Dedifferentiated amniotic fluid mesenchymal stem cell (primary cell): ENCODE measurements at regions not wholly inside any gene's neighbourhood (a gene's known extent, or its start where the extent isn't known, plus 50 kb on each side); places are given as distances from the start of the nearest gene placed in this dataset.

Experiments
- DNase-seq: peaks from one replicate; pipeline ENCODE4 v3.0.0-alpha.2; 2016; ENCODE audit errors: extremely low spot score

DNA sequence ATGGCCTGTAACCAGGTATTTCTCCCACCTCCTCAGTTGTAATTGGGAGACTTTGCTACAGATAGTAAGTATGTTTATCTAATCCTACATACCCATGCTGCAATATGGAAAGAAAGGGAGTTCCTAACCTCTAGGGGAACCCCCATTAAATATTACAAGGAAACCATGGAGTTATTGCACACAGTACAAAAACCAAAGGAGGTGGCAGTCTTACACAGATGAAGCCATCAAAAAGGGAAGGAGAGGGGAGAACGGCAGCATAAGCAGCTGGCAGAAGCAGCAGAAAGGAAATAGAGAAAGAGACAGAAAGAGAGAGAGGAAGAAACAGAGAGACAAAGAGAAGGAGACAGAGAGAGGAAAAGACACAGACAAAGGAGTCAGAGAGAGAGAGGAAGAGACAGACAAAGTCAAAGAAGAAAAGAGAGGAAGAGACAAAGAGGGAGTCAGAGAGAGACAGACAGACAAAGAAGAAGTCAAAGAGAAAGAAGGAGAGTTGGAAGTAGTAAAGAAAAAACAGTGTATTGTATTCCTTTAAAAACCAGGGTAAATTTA is 142.9 kb downstream of the FASLG start:
- DNase-seq, result no peak

DNA sequence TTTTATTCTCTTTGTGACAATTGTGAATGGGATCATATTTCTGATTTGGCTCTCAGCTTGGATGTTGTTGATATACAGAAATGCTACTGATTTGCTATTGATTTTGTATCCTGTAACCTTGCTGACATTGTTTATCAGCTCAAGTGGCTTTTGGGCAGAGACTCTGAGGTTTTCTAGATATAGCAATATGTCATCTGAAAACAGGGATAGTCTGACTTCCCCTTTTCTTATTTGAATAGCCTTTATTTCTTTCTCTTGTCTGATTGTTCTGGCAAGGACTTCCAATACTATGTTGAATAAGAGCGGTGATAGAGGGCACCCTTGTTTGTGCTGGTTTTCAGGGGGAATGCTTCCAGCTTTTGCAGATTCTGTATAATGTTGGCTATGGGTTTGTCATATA is 150.8 kb downstream of the FASLG start:
- no peak for DNase-seq

- no peak for DNase-seq
These were observed 151.7 kb downstream of the FASLG start for GRCh38 chr1:172810480-172811175.

- no peak for DNase-seq
These were observed 152.8 kb downstream of the FASLG start for GRCh38 chr1:172811694-172812093.

DNA sequence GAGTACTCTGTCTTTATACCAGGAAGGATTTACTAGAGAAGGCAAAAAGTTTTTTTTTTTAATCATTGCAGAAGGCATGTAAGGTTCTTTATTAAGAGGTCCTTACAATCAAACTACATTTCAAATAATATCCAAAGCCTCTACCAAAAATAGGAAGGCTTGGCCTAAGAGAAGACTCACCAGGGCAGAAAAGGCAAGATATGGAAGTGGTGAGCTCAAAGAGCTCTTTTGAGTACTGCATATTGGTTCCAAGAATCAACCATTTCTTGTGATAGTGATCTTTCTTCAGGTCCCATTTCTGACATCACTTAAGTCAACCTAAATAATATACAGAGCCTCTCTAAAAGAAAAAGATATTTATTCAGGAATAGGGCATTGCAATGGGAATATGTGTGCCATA is 153.2 kb downstream of the FASLG start:
- DNase-seq, result no peak

DNA sequence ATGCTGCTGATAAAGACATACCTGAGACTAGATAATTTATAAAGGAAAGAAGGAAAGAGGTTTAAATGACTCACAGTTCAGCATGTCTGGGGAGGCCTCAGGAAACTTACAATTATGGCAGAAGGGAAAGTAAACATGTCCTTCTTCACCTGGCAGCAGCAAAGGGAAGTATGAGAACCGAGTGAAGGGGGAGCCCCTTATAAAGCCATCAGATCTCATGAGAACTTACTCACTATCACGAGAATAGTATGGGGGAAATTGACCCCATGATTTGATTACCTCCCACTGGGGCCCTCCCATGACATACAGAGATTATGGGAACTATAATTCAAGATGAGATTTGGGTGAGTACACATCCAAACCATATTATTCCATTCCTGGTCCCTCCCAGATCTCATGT is 154.4 kb downstream of the FASLG start:
- no peak for DNase-seq

DNA sequence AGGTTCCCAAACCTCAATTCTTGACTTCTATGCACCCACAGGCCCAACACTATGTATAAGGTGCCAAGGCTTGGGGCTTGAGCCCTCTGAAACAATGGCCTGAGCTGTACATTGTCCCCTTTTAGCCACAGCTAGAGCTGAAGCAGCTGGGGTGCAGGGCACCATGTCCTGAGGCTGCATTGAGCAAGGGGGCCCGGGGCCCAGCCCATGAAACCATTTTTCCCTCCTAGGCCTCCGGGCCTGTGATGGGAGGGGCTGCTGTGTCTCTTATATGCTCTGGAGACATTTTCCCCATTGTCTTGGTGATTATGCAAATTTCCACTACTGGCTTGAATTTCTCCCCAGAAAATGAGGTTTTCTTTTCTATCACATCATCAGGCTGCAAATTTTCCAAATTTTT is 155.5 kb downstream of the FASLG start:
- DNase-seq, result no peak

DNA sequence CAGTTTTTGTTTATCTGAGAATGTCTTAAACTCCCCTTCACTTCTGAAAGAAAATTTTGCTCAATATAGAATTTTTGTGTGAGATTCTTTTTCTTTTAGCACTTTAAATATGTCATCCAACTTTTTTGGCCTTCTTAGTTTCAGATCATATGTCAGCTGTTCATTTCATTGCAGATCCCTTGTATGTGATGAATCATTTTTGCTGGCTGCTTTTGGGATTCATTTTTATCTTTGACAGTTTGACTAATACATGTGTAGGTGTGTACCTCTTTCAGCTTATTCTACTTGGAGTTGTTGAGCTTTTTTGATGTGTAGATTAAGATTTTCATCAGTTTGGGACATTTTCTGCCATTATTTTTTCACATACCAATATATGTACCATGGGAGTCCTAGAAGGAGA is 156.8 kb downstream of the FASLG start:
- DNase-seq, result no peak

DNA sequence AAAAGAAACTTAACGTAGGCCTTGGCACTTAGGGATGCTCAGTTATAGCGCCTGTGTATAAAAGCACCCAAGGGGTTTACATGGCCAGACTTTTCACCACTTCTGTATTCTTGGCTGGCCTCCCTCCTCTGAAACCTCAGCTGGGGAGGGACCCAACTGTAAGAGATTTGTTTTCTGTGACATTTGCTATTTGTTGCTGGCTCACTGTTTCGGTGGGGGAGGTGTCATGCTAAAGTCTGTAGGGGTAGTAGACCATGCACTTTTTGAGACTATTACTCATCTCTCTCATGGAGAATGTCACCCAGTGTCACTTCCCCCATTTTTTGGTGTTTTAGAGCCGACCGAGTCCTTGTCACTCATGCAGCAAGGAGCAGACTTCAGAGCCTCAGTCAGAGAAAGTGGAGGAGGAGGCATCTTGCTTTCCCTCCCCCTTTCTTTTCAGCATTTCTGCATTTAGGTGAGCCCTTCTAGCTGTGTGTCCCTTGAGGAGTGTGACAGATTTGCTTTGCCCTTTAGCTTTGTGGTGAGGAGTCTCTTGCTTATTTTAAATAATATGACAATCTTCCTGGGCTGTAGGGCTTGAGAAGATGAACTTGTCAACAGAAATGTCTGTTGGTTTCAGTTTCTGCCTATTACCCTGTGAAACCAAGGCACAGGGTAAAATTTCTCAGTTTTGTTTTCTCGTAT is 160.1 kb downstream of the FASLG start:
- DNase-seq, result no peak

DNA sequence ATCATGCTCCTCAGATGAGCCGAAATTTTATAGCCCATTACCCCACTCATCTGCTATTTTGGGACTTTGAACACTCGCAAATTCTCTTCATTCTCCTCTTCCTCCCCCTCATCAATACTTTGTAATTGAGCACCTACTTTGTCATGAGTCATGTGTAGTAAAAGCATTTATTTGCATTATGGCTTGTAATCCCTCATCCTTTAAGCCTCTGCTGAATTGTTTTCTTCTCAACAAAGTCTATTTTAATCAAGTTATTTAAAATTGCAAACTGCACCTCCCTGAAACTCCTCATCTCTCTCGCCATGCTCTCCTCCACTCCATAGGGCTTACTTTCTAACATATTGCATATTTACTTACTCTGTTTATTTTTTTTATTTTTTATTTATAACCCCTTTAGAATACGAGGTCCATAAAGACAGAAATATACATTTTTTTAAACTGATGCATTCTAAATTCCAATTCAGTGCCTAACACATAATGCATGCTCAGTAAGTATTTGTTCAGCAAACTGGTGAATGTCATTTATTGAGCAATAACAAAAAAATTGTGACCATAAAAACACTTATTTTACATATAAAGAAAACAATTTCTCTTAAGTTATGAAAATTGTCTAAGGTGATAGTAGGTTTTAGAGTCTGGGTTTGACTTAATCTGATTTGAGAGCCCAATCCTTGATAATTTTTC is 161.7 kb downstream of the FASLG start:
- no peak for DNase-seq

GRCh38 chr1:172821609-172822274 is 162.8 kb downstream of the FASLG start:
- DNase-seq, result peak; percentile 31

GRCh38 chr1:172822886-172823285 is 164.0 kb downstream of the FASLG start:
- no peak for DNase-seq

- no peak for DNase-seq
These were observed 164.6 kb downstream of the FASLG start for GRCh38 chr1:172823534-172823933.

GRCh38 chr1:172824209-172824608 is 165.3 kb downstream of the FASLG start:
- no peak for DNase-seq

GRCh38 chr1:172826096-172826741 is 167.3 kb downstream of the FASLG start:
- DNase-seq, result peak; percentile 93

- DNase-seq, result no peak
These were observed 168.4 kb downstream of the FASLG start for GRCh38 chr1:172827301-172827700.

DNA sequence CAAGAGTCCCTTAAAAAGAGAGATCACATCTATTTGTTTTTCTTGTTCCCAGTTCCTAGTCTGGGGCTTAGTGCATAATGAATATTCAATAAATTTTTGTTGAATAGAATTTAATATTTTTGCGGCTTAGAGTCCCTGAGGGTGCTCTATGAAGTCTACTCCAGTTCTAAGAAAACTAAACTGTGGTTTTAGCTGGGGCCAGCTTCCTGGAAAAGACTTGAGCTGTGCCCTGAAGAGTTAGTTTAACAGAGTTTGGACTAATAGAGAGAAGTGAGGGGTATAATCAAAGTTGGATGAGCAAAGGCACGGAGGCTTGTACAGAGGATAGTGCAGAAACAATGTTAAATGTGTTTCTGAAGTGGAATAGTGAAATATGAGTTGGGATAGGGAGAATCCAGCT is 168.9 kb downstream of the FASLG start:
- no peak for DNase-seq

DNA sequence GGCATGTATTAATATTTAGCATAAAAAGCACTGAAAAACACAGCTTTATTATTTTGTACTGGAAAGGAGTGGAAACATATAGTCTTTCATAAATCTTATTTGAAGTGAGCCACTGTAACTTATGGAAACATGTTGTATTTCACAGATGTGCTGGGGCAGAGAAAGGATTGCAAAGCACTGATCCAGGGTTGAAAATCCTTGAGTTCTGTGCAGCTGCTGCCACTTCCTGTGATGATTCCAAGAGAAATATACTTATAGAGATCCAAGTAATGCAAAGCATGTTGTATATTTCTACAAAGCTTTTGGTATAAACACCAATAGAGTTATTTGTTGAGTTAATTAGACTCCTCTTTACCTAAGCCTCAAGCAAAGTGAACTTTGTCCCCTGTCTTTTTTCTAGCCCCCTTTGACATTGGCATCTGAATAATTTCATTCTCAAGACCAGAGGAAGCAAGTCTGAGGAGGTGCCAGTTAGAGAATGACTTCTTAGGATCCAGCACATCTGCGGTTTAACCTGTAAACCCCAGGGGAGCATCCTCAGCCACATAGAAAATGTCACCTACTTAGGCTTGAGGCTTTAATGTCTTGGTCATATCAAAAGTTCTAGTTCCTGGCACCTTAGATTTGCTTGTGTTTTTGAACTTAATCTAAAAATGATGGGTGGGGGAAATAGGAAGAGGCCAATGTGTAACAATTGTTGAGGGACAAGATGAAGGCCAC is 173.3 kb downstream of the FASLG start:
- DNase-seq, result no peak

DNA sequence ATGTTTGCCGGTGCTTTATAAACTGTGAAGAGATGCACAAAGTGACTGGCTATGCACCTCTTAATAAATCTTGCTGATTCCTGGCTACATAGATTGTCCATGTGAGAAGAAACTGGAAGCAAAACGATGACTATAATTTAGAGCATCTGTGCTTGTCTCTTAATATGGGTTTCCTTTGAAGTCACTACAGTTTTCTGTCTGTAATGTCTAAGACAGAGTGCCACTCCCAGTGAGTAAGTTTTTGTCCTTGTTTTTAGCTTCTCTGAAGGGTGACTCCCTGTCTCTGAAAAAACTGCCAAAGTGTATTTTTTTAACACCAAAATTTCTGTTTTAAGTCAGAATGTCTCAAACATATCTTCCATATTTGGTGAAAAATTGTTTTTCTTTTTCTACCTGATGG is 175.1 kb downstream of the FASLG start:
- no peak for DNase-seq

GRCh38 chr1:172834609-172835008 is 175.7 kb downstream of the FASLG start:
- DNase-seq, result no peak

DNA sequence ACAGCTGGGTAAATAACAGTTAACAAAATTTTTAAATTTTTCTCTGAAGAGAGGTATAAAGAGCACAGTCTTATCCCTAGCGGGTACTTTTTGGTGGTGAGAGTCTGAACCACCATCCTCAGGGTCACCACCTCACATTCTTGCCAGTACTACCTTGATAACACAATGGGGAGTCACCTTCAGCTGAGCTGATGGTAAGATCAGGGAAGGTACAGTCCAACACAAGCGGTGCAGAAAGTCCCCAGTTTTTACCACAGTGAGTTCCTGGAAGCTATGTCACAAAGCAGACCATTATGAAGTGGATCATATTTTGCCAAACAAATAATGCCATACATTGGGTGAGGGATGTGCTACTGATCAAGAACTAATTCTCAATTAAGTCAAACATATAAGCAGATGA is 176.9 kb downstream of the FASLG start:
- no peak for DNase-seq
